ENCODE measurements at regions not wholly inside any gene's neighbourhood (a gene's known extent, or its start where the extent isn't known, plus 50 kb on each side); places are given as distances from the start of the nearest gene placed in this dataset.

DNA sequence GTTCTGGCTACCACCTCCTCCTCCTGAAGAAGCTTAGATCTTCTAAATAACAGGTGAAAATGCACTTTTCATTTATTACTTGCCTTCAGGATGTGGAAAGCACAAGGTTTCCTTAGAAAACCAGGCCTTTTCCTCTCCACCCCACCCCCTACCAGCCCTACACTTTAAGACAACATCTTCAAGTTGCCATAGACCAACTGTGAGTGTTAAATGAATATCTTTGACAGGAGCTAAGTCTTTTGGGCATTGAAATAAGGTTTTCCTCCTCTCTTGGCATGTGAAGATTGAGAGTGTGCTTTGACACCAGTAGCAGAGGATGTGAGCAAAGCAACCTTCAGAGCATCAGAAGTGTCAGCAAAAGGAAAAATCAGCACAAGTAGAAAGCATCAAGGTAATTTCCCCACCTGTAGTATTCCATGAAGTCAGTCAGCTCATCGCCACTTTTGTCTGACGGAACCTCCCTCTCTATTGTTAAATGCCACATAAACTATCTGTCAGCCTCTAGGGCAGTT is 532.3 kb upstream of the MMS22L start:
- Histone ChIP-seq H3K4me1 (ENCODE audit: low read length) (no peaks in the 10 kb centered on the region), H3K27me3 (replicated peaks; ENCODE audit: insufficient read depth, low read length) (no peaks in the 10 kb centered on the region), H3K9ac (ENCODE audit: low read length) (no peak overlapping the region), H3K4me3 (ENCODE audit: low read length) (no peak overlapping the region), H3F3A (ENCODE audit: insufficient read depth, low read length) (no peaks in the 10 kb centered on the region), H3K79me2 (ENCODE audit: low read length) (no peaks in the 10 kb centered on the region), H3K9me2 (replicated peaks; ENCODE audit: insufficient read depth, low read length) (no peaks in the 10 kb centered on the region), H4K20me1 (ENCODE audit: insufficient read depth, low read length) (no peaks in the 10 kb centered on the region), H3K27ac (ENCODE audit: low read length) (no peak overlapping the region), H3K4me2 (ENCODE audit: low read depth, low read length) (no peak overlapping the region), H3K36me3 (replicated peaks; ENCODE audit: insufficient read depth, low read length) (no peaks in the 10 kb centered on the region), H3K9me3 (replicated peaks; ENCODE audit: insufficient read depth, low read length) (no peaks in the 10 kb centered on the region), H2AFZ (ENCODE audit: low read length) (no peak overlapping the region)
- TF ChIP-seq EZH2 (optimal IDR thresholded peaks at IDR 0.05; ENCODE audit: low read depth, low read length), result no peak
- no peak for DNase-seq

DNA sequence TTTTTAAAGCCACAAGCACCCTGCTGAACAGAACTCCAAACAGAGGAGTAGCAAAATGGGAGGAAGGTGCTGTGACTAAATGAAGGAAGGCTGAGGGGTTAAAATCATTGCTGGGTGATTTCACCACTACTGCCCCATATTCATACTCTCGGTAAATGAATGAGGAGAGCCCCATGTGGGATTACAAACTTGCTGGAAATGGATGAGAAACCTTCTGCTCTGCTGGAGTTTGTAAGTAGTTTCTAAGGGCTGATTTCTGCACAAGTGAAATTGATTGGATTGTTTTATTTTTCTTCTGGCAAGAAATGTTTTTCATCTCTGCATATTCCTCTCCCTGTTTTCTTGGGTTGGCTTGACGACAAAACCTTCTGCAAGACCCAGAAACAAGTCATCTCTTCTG is 533.5 kb upstream of the MMS22L start:
- Histone ChIP-seq H3K27ac (ENCODE audit: low read length) (no peak overlapping the region), H3K27me3 (replicated peaks; ENCODE audit: insufficient read depth, low read length) (no peaks in the 10 kb centered on the region), H3K9me2 (replicated peaks; ENCODE audit: insufficient read depth, low read length) (no peaks in the 10 kb centered on the region), H3K36me3 (replicated peaks; ENCODE audit: insufficient read depth, low read length) (no peaks in the 10 kb centered on the region), H3F3A (ENCODE audit: insufficient read depth, low read length) (no peaks in the 10 kb centered on the region), H3K9me3 (replicated peaks; ENCODE audit: insufficient read depth, low read length) (no peaks in the 10 kb centered on the region), H3K79me2 (ENCODE audit: low read length) (no peaks in the 10 kb centered on the region), H3K9ac (ENCODE audit: low read length) (no peak overlapping the region), H3K4me3 (ENCODE audit: low read length) (no peak overlapping the region), H3K4me2 (ENCODE audit: low read depth, low read length) (no peak overlapping the region), H2AFZ (ENCODE audit: low read length) (no peak overlapping the region), H3K4me1 (ENCODE audit: low read length) (no peaks in the 10 kb centered on the region), H4K20me1 (ENCODE audit: insufficient read depth, low read length) (no peaks in the 10 kb centered on the region)
- no peak for DNase-seq
- no peak for TF ChIP-seq EZH2 (optimal IDR thresholded peaks at IDR 0.05; ENCODE audit: low read depth, low read length)
- TF ChIP-seq EZH2phosphoT487 (IDR thresholded peaks at IDR 0.05; ENCODE audit: low read length), result no peak
- TF ChIP-seq, protein P1, sequence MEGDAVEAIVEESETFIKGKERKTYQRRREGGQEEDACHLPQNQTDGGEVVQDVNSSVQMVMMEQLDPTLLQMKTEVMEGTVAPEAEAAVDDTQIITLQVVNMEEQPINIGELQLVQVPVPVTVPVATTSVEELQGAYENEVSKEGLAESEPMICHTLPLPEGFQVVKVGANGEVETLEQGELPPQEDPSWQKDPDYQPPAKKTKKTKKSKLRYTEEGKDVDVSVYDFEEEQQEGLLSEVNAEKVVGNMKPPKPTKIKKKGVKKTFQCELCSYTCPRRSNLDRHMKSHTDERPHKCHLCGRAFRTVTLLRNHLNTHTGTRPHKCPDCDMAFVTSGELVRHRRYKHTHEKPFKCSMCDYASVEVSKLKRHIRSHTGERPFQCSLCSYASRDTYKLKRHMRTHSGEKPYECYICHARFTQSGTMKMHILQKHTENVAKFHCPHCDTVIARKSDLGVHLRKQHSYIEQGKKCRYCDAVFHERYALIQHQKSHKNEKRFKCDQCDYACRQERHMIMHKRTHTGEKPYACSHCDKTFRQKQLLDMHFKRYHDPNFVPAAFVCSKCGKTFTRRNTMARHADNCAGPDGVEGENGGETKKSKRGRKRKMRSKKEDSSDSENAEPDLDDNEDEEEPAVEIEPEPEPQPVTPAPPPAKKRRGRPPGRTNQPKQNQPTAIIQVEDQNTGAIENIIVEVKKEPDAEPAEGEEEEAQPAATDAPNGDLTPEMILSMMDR (IDR thresholded peaks at IDR 0.05; ENCODE audit: low read length), result no peak

- Histone ChIP-seq H3K4me1 (ENCODE audit: low read length) (no peaks in the 10 kb centered on the region), H3K4me3 (ENCODE audit: low read length) (no peak overlapping the region), H3K27ac (ENCODE audit: low read length) (no peak overlapping the region), H3K9ac (ENCODE audit: low read length) (no peak overlapping the region), H3K79me2 (ENCODE audit: low read length) (no peaks in the 10 kb centered on the region), H3F3A (ENCODE audit: insufficient read depth, low read length) (no peaks in the 10 kb centered on the region), H4K20me1 (ENCODE audit: insufficient read depth, low read length) (no peaks in the 10 kb centered on the region), H3K27me3 (replicated peaks; ENCODE audit: insufficient read depth, low read length) (no peaks in the 10 kb centered on the region), H3K36me3 (replicated peaks; ENCODE audit: insufficient read depth, low read length) (no peaks in the 10 kb centered on the region), H2AFZ (ENCODE audit: low read length) (no peak overlapping the region), H3K9me3 (replicated peaks; ENCODE audit: insufficient read depth, low read length) (no peaks in the 10 kb centered on the region), H3K9me2 (replicated peaks; ENCODE audit: insufficient read depth, low read length) (no peaks in the 10 kb centered on the region), H3K4me2 (ENCODE audit: low read depth, low read length) (no peak overlapping the region)
- TF ChIP-seq EZH2 (optimal IDR thresholded peaks at IDR 0.05; ENCODE audit: low read depth, low read length), result no peak
- no peak for TF ChIP-seq EZH2phosphoT487 (IDR thresholded peaks at IDR 0.05; ENCODE audit: low read length)
- TF ChIP-seq, protein P1 (IDR thresholded peaks at IDR 0.05; ENCODE audit: low read length), result no peak
- DNase-seq, result no peak
Measured at GRCh38 chr6:97819710-97820109, 536.7 kb upstream of the MMS22L start.

GRCh38 chr6:97820400-97820799 is 537.4 kb upstream of the MMS22L start:
- H3K9ac ChIP-seq (ENCODE audit: low read length), result no peak overlapping the region
- TF ChIP-seq, protein P1 (IDR thresholded peaks at IDR 0.05; ENCODE audit: low read length), result no peak
- TF ChIP-seq EZH2 (optimal IDR thresholded peaks at IDR 0.05; ENCODE audit: low read depth, low read length) (no peak), EZH2phosphoT487 (IDR thresholded peaks at IDR 0.05; ENCODE audit: low read length) (no peak)
- DNase-seq, result no peak
- no peak overlapping the region for H3K4me3 ChIP-seq (ENCODE audit: low read length)
- no peaks in the 10 kb centered on the region for H3K27me3 ChIP-seq (replicated peaks; ENCODE audit: insufficient read depth, low read length)
- no peaks in the 10 kb centered on the region for H3K79me2 ChIP-seq (ENCODE audit: low read length)
- no peaks in the 10 kb centered on the region for H3K36me3 ChIP-seq (replicated peaks; ENCODE audit: insufficient read depth, low read length)
- H4K20me1 ChIP-seq (ENCODE audit: insufficient read depth, low read length), result no peaks in the 10 kb centered on the region
- no peaks in the 10 kb centered on the region for H3K4me1 ChIP-seq (ENCODE audit: low read length)
- H3F3A ChIP-seq (ENCODE audit: insufficient read depth, low read length), result no peaks in the 10 kb centered on the region
- no peaks in the 10 kb centered on the region for H3K9me2 ChIP-seq (replicated peaks; ENCODE audit: insufficient read depth, low read length)
- H3K9me3 ChIP-seq (replicated peaks; ENCODE audit: insufficient read depth, low read length), result no peaks in the 10 kb centered on the region
- H3K4me2 ChIP-seq (ENCODE audit: low read depth, low read length), result no peak overlapping the region
- H3K27ac ChIP-seq (ENCODE audit: low read length), result no peak overlapping the region
- H2AFZ ChIP-seq (ENCODE audit: low read length), result no peak overlapping the region

All from MM.1S (cell line).